ENCODE measurements at regions not wholly inside any gene's neighbourhood (a gene's known extent, or its start where the extent isn't known, plus 50 kb on each side); places are given as distances from the start of the nearest gene placed in this dataset.
"Not testable (repeated sequence)": the region's sequence is repeated elsewhere in the genome, so short reads cannot be mapped to it uniquely, and the experiment has no call there.

DNA sequence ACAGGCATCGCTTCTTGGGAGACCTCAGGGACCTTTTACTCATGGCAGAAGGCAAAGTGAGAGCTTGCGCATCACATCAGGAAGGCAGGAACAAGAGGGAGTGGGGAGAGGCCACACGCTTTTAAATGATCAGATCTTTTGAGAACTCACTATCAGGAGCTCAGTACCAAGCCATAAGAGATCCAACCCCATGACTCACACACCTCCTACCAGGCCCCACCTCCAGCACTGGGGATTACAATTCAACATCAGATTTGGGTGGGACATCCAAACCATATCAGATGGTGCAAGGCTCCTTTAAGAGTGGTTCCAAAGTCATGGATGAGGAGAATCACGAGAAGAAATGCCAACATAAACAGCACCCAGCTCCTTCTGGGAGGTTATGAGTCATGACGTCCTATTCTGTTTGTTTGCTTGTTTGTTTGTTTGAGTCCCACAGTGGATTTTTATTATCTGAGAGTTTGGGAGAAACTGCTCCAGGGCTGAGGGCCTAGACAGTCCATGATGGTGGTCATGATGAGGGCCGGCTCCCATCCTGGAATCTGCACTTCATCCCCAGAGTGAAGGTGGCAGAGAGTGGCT lies 453.5 kb downstream of the GADD45G start:
- DNase-seq (ENCODE audit: low read depth), result no peak

- DNase-seq (ENCODE audit: low read depth), result no peak
Observed at GRCh38 chr9:90059436-90059835, 454.6 kb downstream of the GADD45G start.

GRCh38 chr9:90060256-90060655 lies 455.4 kb downstream of the GADD45G start:
- no peak for DNase-seq (ENCODE audit: low read depth)

- DNase-seq (ENCODE audit: low read depth), result no peak
Observed at GRCh38 chr9:90061187-90061586, 456.4 kb downstream of the GADD45G start.

DNA sequence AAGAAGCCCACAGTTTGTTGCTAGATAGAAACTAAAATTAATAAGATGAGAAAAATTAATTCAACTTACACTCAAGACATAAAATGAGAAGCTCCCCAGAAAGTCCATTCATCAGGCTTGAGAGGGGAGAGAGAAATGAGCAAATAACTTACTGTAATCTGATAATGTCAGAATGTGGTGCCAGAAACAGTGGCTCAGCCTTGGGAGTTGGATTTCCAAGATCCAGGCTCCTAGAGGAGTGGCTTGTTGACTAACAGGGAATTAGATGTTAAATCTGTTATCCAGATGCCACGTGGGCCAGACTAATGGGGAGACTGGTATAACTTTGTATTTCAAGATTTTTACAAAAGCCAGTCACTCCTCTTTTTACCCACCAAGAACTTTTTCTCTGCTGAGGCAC lies 458.2 kb downstream of the GADD45G start:
- no peak for DNase-seq (ENCODE audit: low read depth)

- no peak for DNase-seq (ENCODE audit: low read depth)
Observed at GRCh38 chr9:90064248-90064647, 459.4 kb downstream of the GADD45G start.

DNA sequence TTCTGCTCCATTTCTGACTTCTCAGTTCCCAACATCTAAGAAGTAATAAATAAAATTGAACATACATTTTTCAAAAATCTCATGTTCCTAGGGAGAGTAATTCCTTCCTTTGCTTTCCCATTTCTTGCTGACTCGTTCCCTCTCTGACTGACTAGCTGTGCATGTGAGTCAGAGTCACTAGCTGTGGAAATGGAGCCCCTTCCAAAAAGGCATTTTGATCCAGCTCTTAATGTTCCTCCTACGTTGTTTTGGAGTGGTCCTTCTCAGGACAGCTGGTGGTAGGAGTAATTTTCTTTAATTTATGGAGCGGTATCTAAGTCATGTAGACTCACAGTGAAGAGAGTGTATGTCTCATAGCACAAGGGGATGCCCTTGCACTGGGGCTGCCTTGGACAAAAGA lies 460.2 kb downstream of the GADD45G start:
- DNase-seq (ENCODE audit: low read depth), result no peak

GRCh38 chr9:90065851-90066250 lies 461.0 kb downstream of the GADD45G start:
- DNase-seq (ENCODE audit: low read depth), result no peak

GRCh38 chr9:90069085-90069484 lies 464.3 kb downstream of the GADD45G start:
- no peak for DNase-seq (ENCODE audit: low read depth)

GRCh38 chr9:90070056-90070455 lies 465.2 kb downstream of the GADD45G start:
- no peak for DNase-seq (ENCODE audit: low read depth)

- no peak for DNase-seq (ENCODE audit: low read depth)
Observed at GRCh38 chr9:90070469-90070868, 465.7 kb downstream of the GADD45G start.

DNA sequence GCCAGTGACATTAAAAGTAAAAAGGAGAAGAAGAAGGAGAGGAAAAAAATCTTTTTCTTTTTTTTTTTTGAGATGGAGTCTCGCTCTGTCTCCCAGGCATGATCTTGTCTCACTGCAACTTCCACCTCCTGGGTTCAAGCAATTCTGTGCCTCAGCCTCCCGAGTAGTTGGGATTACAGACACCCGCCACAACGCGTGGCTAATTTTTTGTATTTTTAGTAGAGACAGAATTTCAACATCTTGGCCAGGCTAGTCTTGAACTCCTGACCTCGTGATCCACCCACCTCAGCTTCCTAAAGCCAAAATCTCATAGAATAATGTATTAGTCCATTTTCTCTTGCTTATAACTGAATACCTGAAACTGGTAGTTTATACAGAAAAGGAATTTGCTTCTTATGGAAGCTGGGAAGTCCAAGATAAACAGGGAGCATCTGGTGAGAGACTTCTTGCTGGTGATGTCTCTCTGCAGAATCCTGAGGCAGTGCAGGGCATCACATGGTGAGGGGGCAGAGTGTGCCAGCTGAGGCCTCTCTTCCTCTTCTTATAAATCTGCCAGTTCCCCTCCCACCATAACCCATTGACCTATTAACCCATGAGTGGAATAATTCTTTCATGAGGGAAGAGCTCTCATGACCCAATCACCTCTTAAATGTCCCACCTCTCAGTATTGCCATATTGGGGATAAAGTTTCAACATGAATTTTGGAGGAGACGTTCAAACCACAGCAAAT lies 466.3 kb downstream of the GADD45G start:
- DNase-seq (ENCODE audit: low read depth), result no peak

- no peak for DNase-seq (ENCODE audit: low read depth)
Observed at GRCh38 chr9:90073186-90073945, 468.6 kb downstream of the GADD45G start.

DNA sequence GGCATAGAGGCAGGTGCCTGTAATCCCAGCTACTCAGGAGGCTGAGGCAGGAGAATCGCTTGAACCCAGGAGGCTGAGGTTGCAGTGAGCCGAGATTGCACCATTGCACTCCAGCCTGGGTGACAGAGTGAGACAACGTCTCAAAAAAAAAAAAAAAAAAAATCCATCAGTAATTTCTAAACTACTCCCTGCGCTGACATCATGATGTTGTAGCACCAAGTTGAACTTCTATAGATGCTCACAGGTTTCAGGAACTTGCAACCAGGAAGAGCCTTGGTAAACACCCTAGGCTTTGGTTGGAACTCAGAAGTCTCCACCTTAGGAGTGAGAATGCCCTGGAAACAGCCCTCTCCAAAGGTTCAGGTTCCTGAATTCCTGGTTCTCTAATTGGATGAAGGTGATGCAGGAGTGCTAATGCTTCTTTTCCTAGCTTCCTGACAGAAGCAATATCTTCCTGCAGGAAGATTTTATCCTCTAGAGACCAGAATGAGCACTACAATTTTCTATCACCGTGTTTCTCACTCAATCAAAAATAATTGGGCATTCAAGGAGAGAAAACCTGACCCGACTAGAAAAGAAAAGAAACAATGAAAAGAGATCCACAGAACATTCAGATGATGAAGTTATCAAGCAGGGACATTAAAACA lies 469.6 kb downstream of the GADD45G start:
- DNase-seq (ENCODE audit: low read depth), result no peak

GRCh38 chr9:90077598-90077997 lies 472.8 kb downstream of the GADD45G start:
- not testable (repeated sequence) for DNase-seq (ENCODE audit: low read depth)

GRCh38 chr9:90078988-90079421 lies 474.2 kb downstream of the GADD45G start:
- DNase-seq (ENCODE audit: low read depth), result no peak

DNA sequence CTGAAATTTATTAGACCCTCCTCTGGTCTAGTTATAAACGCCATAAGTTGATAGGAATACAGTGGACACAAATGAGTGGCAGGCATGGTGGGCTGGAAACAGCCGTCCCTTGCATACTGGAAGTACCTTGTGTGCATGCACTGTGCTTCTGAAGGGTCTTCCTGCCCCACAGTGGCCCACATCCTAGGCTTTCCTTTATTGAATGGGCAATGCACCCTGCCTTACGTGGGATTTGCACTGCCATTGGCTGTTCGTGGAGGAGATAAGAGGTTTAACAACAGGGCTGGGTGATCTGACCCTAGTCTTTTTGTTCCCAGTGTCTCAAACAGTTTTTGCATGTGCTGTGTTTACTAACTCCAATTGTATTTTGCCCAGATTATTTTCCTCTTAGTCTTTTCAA lies 480.8 kb downstream of the GADD45G start:
- no peak for DNase-seq (ENCODE audit: low read depth)

GRCh38 chr9:90086101-90086511 lies 481.3 kb downstream of the GADD45G start:
- DNase-seq (ENCODE audit: low read depth), result no peak

- no peak for DNase-seq (ENCODE audit: low read depth)
Observed at GRCh38 chr9:90088434-90088833, 483.6 kb downstream of the GADD45G start.

DNA sequence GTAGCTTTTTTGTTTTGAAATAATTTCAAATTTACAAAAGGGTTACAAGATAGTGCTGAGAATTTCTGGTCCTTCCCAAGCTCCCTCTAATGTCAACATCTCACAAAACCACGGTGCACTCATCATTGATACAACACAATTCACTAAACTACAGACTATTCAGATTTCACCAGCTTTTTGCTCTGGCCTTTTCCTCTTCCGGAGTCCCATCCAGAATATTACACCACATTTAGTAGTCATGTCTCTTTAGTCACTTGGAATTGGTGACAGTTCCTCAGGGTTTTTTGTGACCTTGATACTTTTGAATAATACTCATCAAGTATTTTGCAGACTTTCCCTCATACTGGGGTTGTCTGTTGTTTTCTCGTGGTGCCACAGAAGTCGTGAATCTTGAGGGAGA lies 484.0 kb downstream of the GADD45G start:
- DNase-seq (ENCODE audit: low read depth), result no peak

- DNase-seq (ENCODE audit: low read depth), result no peak
Observed at GRCh38 chr9:90090997-90091396, 486.2 kb downstream of the GADD45G start.

- no peak for DNase-seq (ENCODE audit: low read depth)
Observed at GRCh38 chr9:90092508-90092907, 487.7 kb downstream of the GADD45G start.

DNA sequence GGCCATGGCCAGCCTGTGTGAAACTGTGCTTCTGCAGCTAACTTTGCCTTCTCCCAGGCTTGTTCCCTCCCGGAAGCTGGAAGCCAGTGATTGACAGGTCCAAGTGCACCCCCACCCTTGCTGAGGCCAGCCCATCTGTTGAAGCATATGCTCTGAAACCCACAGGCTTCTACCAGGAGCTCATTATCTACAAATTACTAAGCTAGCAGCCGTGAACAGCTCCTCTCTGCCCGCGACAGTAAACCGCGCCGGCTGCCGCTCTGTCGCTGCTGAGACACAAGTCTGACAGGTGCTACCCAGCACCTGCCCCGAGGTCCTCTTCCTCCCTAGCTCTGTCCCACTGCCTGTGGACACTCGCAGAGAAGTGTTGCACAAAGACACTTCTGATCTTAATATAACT lies 490.9 kb downstream of the GADD45G start:
- DNase-seq (ENCODE audit: low read depth), result no peak
